ENCODE measurements at regions not wholly inside any gene's neighbourhood (a gene's known extent, or its start where the extent isn't known, plus 50 kb on each side); places are given as distances from the start of the nearest gene placed in this dataset.
"Not testable (repeated sequence)": the region's sequence is repeated elsewhere in the genome, so short reads cannot be mapped to it uniquely, and the experiment has no call there.

GRCh38 chr21:22314963-22315362 is 1316.8 kb downstream of the NCAM2 start:
- DNase-seq, result no peak

- no peak for DNase-seq
These were observed 1321.2 kb downstream of the NCAM2 start for GRCh38 chr21:22319435-22319834.

- peak; percentile 35 for DNase-seq
These were observed 1344.7 kb downstream of the NCAM2 start for GRCh38 chr21:22342889-22343288.

GRCh38 chr21:22343303-22343702 is 1345.1 kb downstream of the NCAM2 start:
- no peak for DNase-seq

GRCh38 chr21:22343721-22344120 is 1345.5 kb downstream of the NCAM2 start:
- no peak for DNase-seq

DNA sequence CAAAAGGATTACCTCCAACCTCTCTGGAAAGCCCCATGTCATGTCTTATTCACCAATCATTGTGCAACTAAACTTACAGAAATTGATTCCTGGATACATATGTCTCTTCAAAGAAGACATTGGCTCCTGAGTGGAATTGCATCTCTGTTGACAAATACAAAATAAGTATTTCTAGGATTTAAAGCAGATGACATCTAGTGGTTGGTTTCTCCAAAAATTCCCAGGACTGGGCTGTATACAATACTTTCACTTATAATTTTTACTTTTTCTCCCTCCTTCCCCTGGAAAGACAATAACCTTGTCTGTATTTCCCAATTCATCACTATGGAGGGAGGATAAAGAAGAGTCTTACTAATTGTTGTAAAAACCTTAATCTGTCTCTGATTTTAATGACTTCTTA is 1347.4 kb downstream of the NCAM2 start:
- DNase-seq, result no peak

GRCh38 chr21:22346576-22346975 is 1348.4 kb downstream of the NCAM2 start:
- DNase-seq, result no peak

GRCh38 chr21:22351076-22351475 is 1352.9 kb downstream of the NCAM2 start:
- no peak for DNase-seq

DNA sequence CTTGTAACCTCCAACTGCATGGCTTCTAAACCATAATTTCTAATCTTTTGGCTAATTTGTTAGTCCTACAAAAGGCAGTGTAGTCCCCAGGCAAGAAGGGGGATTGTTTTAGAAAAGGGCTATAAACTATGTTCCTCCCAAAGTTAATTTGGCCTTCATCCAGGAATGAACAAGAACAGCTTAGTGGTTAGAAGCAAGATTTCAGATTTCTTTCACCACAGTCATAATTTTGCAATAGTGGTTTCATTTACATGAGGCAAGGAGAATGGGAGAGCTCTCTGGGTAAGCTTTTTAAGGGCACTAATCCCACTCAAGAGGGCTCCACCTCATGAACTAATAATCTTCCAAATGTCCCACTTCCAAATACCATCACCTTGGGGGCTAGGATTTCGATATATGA is 1353.9 kb downstream of the NCAM2 start:
- no peak for DNase-seq

DNA sequence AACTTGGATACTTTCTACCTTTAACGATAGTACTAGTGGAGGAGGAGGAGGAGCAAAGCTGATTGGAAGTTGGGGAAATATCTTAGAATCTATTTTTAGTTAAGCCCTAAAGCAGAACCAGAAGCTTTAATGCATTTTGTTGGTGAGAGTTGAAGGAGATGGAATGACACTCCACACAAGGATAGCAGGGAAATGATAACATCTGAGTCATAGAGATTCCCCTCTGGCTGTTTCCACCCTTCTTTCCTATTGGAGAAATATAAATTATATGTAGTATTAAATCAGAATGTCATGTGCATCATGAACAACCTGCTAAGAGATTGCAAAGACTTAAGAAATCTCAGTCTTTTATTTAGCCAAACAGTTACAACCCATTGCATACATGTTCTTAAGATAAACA is 1357.7 kb downstream of the NCAM2 start:
- DNase-seq, result no peak

GRCh38 chr21:22356663-22357062 is 1358.5 kb downstream of the NCAM2 start:
- no peak for DNase-seq

GRCh38 chr21:22359599-22359998 is 1361.4 kb downstream of the NCAM2 start:
- not testable (repeated sequence) for DNase-seq

DNA sequence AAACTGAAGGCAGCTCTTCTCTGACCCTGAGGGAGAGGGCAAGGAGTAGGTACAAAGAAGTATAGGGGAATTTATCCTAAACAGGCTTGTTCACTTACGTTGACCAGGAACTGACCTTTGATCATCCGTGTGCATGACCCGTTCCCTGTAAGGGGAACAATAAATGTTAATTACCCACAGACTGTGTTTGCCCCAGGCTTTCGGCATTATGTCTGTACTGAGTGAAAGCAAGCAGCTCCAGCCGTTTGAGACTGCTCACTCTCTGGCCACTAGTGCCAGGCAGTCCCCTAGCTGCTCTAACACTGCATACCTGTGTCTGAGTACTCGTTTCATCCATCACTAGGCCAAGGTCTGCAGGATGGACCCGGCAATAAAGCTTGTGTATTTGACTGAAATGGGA is 1365.3 kb downstream of the NCAM2 start:
- no peak for DNase-seq

DNA sequence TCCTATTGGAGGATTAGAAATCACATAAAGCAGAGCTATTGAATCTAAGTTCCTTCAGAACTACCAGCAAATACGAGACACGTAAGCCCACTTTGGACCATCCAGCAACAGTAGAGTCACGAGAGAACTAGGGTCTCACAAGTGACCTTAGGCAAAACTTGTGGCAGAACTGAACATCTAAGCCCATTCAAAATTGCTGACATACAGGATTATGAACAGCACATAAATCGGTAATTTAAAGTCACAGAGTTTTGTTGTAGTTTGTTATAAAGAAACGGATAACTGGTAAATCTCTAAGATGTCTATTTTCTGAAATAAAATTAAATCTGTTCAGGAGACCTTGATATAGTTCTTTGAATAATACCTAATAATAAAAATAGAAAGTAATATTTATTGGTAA is 1366.0 kb downstream of the NCAM2 start:
- DNase-seq, result no peak

- DNase-seq, result no peak
These were observed 1376.2 kb downstream of the NCAM2 start for GRCh38 chr21:22374218-22374969.

- DNase-seq, result not testable (repeated sequence)
These were observed 1379.6 kb downstream of the NCAM2 start for GRCh38 chr21:22377795-22378194.

DNA sequence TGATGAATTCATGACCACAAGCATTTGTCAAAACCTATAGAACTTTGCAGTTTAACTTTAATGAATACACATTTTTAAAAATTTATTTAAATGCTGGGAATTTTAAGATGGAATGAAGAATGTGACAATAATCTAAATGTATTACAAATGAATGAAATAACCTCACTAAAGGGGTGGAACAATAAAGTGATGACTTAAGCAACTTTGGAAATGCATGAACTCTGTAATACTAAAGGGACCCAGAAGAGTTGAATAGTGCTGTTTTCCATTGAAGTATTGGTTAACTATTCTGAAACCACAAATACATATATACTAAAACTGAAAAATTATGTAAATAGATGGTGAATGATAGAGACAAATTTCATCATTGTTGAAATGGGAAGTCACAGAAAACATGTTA is 1395.1 kb downstream of the NCAM2 start:
- DNase-seq, result no peak

DNA sequence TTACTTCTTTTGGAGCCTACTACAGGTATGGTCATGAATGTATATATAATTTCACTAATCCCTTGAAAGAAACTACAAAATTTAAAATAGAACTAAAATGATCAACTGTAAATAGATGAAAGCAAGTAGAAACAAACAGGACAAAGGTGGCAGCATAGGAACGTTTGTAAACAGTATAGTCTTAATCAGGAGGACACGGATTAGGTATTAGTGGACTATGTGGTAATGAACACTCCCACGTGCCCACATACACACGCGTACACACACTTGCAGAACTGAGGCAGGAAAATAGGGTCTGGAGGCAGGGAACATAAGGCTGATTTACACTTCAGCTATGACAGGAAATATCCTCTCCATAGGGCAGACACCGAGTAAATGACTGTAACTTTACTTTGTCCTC is 1397.8 kb downstream of the NCAM2 start:
- DNase-seq, result no peak

GRCh38 chr21:22399681-22400514 is 1401.7 kb downstream of the NCAM2 start:
- no peak for DNase-seq

DNA sequence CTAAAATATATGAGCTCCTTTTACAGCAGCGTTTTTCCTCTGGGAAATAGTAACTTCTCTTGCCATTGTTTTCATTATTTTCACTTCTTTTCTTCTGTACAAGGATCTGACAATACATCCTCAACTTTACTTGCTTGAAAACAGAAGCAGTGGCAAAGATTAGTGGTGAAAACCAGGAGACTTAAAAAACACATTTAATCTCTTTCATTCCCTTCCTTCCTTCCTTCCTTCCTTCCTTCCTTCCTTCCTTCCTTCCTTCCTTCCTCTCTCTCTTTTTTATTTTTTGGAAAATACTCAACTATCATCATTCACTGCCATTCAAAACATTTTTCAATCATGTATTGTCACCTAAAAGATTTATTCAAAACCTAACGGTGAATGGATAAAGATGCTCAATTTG is 1411.4 kb downstream of the NCAM2 start:
- no peak for DNase-seq

- DNase-seq, result no peak
These were observed 1418.3 kb downstream of the NCAM2 start for GRCh38 chr21:22416555-22416954.

DNA sequence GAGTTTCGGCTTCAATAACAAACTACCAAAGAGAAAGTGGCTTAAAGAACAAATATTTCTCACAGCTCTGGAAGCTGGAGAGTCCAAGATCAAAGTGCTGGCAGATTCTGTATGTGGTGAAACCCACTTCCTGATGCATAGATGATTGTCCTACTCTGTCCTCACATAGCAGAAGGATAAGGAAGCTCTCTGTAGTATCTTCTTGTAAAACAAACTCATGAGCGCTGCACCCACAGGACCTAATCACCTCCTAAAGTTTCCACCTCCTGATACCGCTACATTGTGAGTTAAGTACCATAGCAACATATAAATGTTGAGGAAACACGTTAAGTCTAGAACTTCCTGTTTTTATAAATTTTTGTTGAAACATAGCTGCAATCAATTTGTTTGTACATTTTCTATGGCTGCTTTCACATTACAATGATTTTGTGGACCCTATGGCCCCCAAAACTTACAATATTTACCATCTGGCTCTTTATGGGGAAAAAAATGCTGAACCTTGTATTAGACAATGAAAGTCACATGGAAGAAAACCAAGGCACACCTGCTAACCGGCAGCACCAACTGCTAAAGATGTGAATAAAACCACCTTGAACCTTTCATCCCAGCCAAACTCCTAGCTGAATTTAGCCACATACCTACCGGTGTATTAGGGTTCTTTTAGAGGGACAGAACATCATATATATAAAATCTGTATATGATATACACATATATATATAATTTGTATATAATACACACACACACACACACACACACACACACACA is 1423.4 kb downstream of the NCAM2 start:
- DNase-seq, result no peak

GRCh38 chr21:22438428-22439086 is 1440.3 kb downstream of the NCAM2 start:
- DNase-seq, result no peak
